ENCODE measurements at regions not wholly inside any gene's neighbourhood (a gene's known extent, or its start where the extent isn't known, plus 50 kb on each side); places are given as distances from the start of the nearest gene placed in this dataset.

GRCh38 chr12:33041562-33041961, 145.0 kb upstream of the PKP2 start:
- no peak for TF ChIP-seq RAD21 (IDR thresholded peaks at IDR 0.05; ENCODE audit: low read depth)
- TF ChIP-seq MAX (IDR thresholded peaks at IDR 0.05), result no peak
- TF ChIP-seq EP300 (IDR thresholded peaks at IDR 0.05; ENCODE audit: borderline replicate concordance), result no peak
- TF ChIP-seq CEBPB (IDR thresholded peaks at IDR 0.05), result no peak

GRCh38 chr12:33026791-33027190, 130.2 kb upstream of the PKP2 start:
- no peak for TF ChIP-seq EP300 (IDR thresholded peaks at IDR 0.05; ENCODE audit: borderline replicate concordance)
- TF ChIP-seq MAX (IDR thresholded peaks at IDR 0.05), result no peak
- no peak for TF ChIP-seq NFIC (IDR thresholded peaks at IDR 0.05)
- no peak for TF ChIP-seq YY1 (IDR thresholded peaks at IDR 0.05; ENCODE audit: low read depth)
- no peak for TF ChIP-seq REST (IDR thresholded peaks at IDR 0.05; ENCODE audit: low read depth)
- no peak for TF ChIP-seq TCF12 (IDR thresholded peaks at IDR 0.05; ENCODE audit: low read depth)
- no peak for TF ChIP-seq TEAD4 (IDR thresholded peaks at IDR 0.05)
- TF ChIP-seq CEBPB (IDR thresholded peaks at IDR 0.05), result no peak
- TF ChIP-seq USF1 (IDR thresholded peaks at IDR 0.05), result no peak
- no peak for TF ChIP-seq FOXM1 (IDR thresholded peaks at IDR 0.05; ENCODE audit: borderline replicate concordance, low read depth)
- no peak for TF ChIP-seq TAF1 (IDR thresholded peaks at IDR 0.05; ENCODE audit: low read depth)

- no peak for TF ChIP-seq FOXM1 (IDR thresholded peaks at IDR 0.05; ENCODE audit: borderline replicate concordance, low read depth)
- TF ChIP-seq TEAD4 (IDR thresholded peaks at IDR 0.05), result peak; percentile 56; the same call in 1 of the 2 replicates
These were observed 115.6 kb upstream of the PKP2 start for GRCh38 chr12:33012226-33012625.

GRCh38 chr12:33006106-33006505, 109.5 kb upstream of the PKP2 start:
- no peak for TF ChIP-seq YY1 (IDR thresholded peaks at IDR 0.05; ENCODE audit: low read depth)
- no peak for TF ChIP-seq RAD21 (IDR thresholded peaks at IDR 0.05; ENCODE audit: low read depth)
- TF ChIP-seq EP300 (IDR thresholded peaks at IDR 0.05; ENCODE audit: borderline replicate concordance), result no peak
- no peak for TF ChIP-seq REST (IDR thresholded peaks at IDR 0.05; ENCODE audit: low read depth)

- TF ChIP-seq EP300 (IDR thresholded peaks at IDR 0.05; ENCODE audit: borderline replicate concordance) (no peak), YY1 (IDR thresholded peaks at IDR 0.05; ENCODE audit: low read depth) (no peak)
These were observed 103.4 kb upstream of the PKP2 start for GRCh38 chr12:33000016-33000415.

GRCh38 chr12:32997471-32997870, 100.9 kb upstream of the PKP2 start:
- TF ChIP-seq FOXM1 (IDR thresholded peaks at IDR 0.05; ENCODE audit: borderline replicate concordance, low read depth) (no peak), CREB1 (IDR thresholded peaks at IDR 0.05; ENCODE audit: low read depth) (no peak), REST (IDR thresholded peaks at IDR 0.05; ENCODE audit: low read depth) (no peak), NFIC (IDR thresholded peaks at IDR 0.05) (no peak), TAF1 (IDR thresholded peaks at IDR 0.05; ENCODE audit: low read depth) (no peak), TEAD4 (IDR thresholded peaks at IDR 0.05) (no peak), MAX (IDR thresholded peaks at IDR 0.05) (no peak), TCF12 (IDR thresholded peaks at IDR 0.05; ENCODE audit: low read depth) (no peak), EGR1 (IDR thresholded peaks at IDR 0.05) (no peak), YY1 (IDR thresholded peaks at IDR 0.05; ENCODE audit: low read depth) (no peak), CEBPB (IDR thresholded peaks at IDR 0.05) (no peak), EP300 (IDR thresholded peaks at IDR 0.05; ENCODE audit: borderline replicate concordance) (no peak), RAD21 (IDR thresholded peaks at IDR 0.05; ENCODE audit: low read depth) (no peak), USF1 (IDR thresholded peaks at IDR 0.05) (no peak), ZBTB7A (IDR thresholded peaks at IDR 0.05; ENCODE audit: low read depth) (no peak)
